Rectal smooth muscle tissue (tissue), 1 donor: ENCODE measurements at regions not wholly inside any gene's neighbourhood (a gene's known extent, or its start where the extent isn't known, plus 50 kb on each side); places are given as distances from the start of the nearest gene placed in this dataset.

Source experiments
- H3K27ac ChIP-seq: one replicate; pipeline ENCODE4 v1.7.0; 2013; ENCODE audit warnings: low read depth, low read length, inconsistent platforms
- H3K27me3 ChIP-seq: one replicate; pipeline ENCODE4 v1.7.0; 2013; ENCODE audit warnings: low read length; ENCODE audit not compliant: control insufficient read depth, insufficient read depth
- H3K36me3 ChIP-seq: one replicate; pipeline ENCODE4 v1.7.0; 2013; ENCODE audit warnings: low read length; ENCODE audit not compliant: control insufficient read depth, insufficient read depth
- H3K4me1 ChIP-seq: one replicate; pipeline ENCODE4 v1.7.0; 2013; ENCODE audit warnings: low read length; ENCODE audit not compliant: control insufficient read depth, insufficient read depth
- H3K4me3 ChIP-seq: one replicate; pipeline ENCODE4 v1.7.0; 2013; ENCODE audit warnings: low read length
- H3K9ac ChIP-seq: one replicate; pipeline ENCODE4 v1.7.0; 2013; ENCODE audit warnings: low read length

DNA sequence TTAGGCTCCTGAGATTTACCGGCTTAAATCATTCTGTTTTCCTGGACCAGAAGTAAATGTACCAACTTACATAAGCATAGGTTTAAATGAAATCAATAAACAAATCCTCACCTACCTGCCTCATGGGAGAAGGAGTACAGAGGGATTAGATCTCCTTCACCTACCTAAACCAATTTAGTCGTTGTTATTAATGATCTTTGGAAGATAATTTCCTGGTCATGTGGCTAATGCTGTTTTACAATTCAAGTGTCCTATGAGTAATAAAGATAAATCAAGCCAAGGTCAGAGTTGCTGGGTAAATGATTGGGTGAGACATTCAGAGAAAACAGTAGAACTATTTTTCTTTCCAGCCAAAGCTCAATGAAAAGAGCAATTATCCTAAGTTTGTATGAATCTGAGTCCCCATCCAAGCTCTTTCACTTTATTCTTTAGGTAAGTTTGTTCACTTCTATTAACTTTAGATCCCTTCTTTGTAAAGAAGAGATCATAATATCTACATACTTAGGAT is 423.0 kb upstream of the FAM241A start:
- Histone ChIP-seq H3K36me3 (no peaks in the 10 kb centered on the region), H3K4me3 (no peak overlapping the region), H3K4me1 (peaks cover 10% of the 10 kb centered on the region), H3K27me3 (no peaks in the 10 kb centered on the region), H3K27ac (no peak overlapping the region), H3K9ac (no peak overlapping the region)

DNA sequence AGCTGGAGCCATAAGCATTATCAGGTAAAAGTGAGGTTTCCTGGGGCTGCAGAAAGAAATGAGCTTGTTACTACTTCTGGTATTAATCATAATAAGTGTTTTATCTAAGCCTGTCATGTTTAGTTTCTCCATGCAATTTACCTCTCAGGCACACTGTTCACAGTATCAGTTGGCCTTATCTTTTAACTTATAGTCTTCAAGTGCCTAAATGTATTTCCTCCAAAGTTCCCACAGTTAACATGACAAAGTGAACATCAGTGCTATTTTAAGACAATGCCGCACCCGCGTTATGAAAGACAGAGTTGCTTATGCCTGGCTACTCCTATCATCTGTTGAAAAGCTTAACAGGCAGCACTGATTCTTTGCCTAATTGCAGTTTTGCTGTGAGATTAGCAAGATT is 408.7 kb upstream of the FAM241A start:
- Histone ChIP-seq H3K4me3 (no peak overlapping the region), H3K27ac (no peak overlapping the region), H3K9ac (no peak overlapping the region), H3K27me3 (no peaks in the 10 kb centered on the region), H3K4me1 (no peaks in the 10 kb centered on the region), H3K36me3 (no peaks in the 10 kb centered on the region)

DNA sequence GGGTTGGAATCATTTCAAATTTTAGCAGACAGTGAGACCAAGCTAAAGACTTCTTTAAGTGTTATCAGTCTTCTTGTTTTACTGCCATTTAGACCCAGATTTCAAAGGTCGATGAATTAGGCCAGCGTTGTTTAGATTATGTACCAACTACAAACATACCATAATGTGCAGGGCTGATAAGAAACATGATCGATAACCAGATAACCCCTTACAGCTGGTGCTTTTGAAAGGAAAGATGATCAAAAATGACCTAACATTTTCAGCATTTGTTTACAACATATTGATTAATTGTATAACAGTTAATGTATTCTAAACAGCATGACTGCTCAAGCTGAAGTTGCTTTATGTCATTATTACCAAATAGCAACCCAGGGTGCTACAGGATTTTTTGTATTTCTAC is 400.4 kb upstream of the FAM241A start:
- Histone ChIP-seq H3K4me1 (no peaks in the 10 kb centered on the region), H3K36me3 (no peaks in the 10 kb centered on the region), H3K27ac (no peak overlapping the region), H3K9ac (no peak overlapping the region), H3K4me3 (no peak overlapping the region), H3K27me3 (no peaks in the 10 kb centered on the region)

DNA sequence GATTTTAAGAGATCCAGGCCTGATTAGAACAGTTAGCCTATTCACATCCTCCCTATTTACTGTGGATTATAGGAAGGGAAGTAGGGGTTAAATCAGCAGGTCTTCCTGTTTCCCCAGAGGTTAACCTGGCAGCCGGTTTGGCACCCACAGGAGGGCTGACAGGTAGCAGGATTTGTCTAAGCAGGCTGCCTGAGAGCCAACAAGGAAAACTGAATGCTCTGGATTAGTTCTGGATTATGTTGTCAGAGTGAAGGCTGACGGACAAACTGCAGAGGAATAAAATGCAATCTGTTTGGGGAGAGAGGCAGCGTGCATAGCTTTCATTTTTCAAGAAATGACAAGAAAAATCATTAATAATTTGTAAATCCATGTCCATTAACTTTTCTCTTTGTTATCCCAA is 397.1 kb upstream of the FAM241A start:
- Histone ChIP-seq H3K4me1 (no peaks in the 10 kb centered on the region), H3K27me3 (no peaks in the 10 kb centered on the region), H3K9ac (no peak overlapping the region), H3K4me3 (no peak overlapping the region), H3K36me3 (no peaks in the 10 kb centered on the region), H3K27ac (no peak overlapping the region)

DNA sequence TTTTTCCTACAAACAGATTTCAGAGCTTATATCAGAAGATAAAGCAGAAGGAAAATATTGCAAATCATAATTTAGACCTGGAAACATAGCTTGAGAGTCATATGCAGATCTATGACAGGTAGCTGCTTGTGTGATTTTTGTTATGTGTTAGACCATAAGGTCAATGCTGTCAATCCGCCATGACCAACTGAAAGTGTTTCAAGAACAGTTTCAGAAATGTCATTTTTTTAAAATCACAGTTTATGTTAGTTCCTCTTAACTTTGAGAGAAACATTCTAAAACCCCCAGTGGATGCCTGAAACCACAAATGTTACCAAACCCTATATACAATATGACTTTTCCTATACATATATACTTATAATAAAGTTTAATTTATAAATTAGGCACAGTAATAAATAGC is 391.3 kb upstream of the FAM241A start:
- Histone ChIP-seq H3K36me3 (no peaks in the 10 kb centered on the region), H3K4me1 (no peaks in the 10 kb centered on the region), H3K27me3 (no peaks in the 10 kb centered on the region), H3K27ac (no peak overlapping the region), H3K4me3 (no peak overlapping the region), H3K9ac (no peak overlapping the region)

DNA sequence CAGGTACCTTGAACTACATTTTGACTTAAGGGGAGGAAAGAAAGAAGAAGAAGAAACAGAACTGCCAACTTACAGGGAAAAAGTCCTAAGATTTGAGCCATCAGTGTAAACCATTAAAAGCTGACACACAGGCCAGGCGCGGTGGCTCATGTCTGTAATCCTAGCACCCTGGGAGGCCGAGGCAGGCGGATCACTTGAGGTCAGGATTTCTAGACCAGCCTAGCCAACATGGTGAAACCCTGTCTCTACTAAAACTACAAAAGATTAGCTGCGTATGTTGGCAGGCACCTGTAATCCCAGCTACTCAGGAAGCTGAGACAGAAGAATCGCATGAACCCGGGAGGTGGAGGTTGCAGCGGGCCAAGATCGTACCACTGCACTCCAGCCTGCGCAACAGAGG is 389.7 kb upstream of the FAM241A start:
- no peak overlapping the region for H3K4me3 ChIP-seq
- H3K9ac ChIP-seq = no peak overlapping the region
- no peaks in the 10 kb centered on the region for H3K27me3 ChIP-seq
- H3K27ac ChIP-seq = no peak overlapping the region
- no peaks in the 10 kb centered on the region for H3K36me3 ChIP-seq
- H3K4me1 ChIP-seq = no peaks in the 10 kb centered on the region

DNA sequence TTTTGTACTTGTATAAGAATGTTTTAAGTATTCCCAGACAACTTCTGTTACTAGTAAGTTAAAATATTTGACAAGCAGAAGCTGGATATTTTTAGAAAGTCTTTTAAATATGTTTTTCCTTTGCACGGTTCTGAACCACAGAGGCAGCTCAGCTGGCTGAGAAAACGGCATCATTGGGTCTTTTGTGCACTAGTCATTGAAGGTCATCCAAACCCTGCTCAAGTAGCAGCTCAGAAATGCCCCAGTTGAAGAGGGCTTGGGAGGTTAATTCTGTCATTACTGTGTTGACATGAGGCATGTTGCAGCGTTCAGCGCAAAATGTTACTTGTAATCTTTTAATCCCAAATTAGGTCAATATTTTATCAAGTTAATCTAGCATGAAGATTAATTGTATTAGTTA is 383.7 kb upstream of the FAM241A start:
- Histone ChIP-seq H3K4me3 (no peak overlapping the region), H3K4me1 (peaks cover 5% of the 10 kb centered on the region), H3K27me3 (no peaks in the 10 kb centered on the region), H3K9ac (no peak overlapping the region), H3K36me3 (no peaks in the 10 kb centered on the region), H3K27ac (no peak overlapping the region)

DNA sequence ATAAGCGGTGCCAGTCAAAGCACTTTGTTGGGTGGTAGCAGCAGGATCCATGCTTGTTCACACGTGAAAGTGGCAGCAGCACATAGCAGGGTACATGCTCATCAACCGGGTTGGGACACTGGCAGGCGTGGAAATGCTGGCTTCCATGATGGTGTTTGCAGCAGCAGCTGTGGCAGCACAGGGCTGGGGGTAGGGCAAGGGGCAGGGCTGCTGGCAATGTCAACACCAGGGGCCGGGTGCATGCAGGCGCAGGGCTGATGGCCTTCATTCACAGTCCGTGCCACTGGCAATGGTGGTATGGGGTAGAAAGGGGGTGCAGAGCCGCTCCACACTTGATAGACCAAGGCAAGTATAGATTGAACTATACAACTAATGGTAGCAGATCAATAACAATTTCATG is 374.7 kb upstream of the FAM241A start:
- Histone ChIP-seq H3K4me1 (peaks cover 5% of the 10 kb centered on the region), H3K9ac (no peak overlapping the region), H3K27ac (no peak overlapping the region), H3K36me3 (no peaks in the 10 kb centered on the region), H3K27me3 (no peaks in the 10 kb centered on the region), H3K4me3 (no peak overlapping the region)

DNA sequence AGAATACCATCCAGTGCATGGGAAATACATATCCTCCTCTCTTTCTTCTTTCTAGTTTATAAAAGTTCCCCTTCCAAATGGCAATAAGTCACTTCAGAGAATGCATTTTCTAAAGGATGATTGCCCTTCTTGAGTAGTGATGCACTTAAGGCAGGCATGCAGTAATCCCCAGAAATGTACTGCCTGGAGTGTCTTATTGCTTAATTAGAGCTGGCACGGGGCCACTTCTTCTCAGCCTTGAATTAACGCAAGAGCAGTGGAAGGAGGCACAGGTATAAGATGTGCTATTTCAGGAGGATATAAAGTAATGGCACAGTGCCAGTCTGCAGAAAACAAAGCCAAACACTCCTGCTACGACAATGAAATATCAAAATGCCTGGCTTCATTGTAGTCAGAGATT is 371.4 kb upstream of the FAM241A start:
- Histone ChIP-seq H3K4me1 (peaks cover 9% of the 10 kb centered on the region), H3K9ac (no peak overlapping the region), H3K27ac (no peak overlapping the region), H3K27me3 (no peaks in the 10 kb centered on the region), H3K36me3 (no peaks in the 10 kb centered on the region), H3K4me3 (no peak overlapping the region)

DNA sequence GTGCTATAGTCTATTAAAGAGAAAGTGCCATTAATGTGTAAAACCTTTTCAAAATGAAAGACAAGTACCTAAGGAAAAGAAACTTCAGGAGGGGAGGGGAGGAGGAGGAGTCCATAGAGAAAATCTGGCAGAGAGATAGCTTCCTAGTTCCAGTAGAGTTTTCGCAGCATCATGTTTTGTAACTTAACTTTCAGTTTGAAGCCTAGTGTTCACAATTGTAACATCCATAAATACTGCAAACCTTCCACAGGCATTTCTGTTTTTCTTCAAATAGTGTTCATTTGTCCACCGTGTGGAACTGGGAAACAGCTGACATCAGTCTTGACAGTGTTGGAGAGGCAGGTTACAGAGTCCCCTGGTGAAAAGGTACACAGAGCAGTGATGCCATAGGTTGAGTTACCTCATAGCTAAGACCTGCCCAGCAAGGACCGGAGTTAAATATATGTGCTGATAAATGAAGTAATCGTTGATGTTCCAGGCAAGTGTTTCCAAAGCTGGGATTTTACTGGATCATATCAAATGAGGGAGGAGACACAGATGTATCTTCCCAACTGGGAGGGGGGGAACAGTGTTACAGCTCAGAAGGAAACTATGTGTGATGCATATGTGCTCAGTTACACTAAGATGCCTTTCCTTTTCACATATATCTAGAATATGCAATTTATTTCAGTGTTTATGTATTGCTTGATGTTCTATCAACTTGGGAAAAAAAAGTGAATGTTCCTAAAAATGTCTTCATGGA is 369.5 kb upstream of the FAM241A start:
- H3K9ac ChIP-seq = no peak overlapping the region
- no peaks in the 10 kb centered on the region for H3K36me3 ChIP-seq
- H3K4me3 ChIP-seq = no peak overlapping the region
- H3K27me3 ChIP-seq = no peaks in the 10 kb centered on the region
- H3K27ac ChIP-seq = no peak overlapping the region
- peaks cover 9% of the 10 kb centered on the region for H3K4me1 ChIP-seq

DNA sequence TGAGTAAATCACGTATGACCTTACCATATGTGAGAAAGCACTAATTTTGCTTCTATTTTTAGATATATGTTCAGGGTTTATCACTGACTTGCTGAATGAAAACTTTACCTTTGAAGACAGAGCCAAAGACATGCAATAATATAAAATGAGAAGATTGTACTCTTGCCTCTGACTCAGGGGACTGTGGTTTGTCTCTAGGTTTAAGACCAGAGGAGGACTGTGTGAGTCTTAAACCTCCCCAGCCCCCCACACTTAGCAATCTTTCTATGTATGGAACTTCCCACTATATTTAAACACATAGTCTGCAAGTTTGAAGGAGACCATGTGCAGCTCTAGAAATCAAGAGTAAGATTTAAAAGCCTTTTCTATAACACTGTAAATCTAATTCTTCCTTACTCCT is 368.7 kb upstream of the FAM241A start:
- no peaks in the 10 kb centered on the region for H3K36me3 ChIP-seq
- H3K4me3 ChIP-seq = no peak overlapping the region
- H3K4me1 ChIP-seq = peaks cover 9% of the 10 kb centered on the region
- no peak overlapping the region for H3K27ac ChIP-seq
- H3K27me3 ChIP-seq = no peaks in the 10 kb centered on the region
- no peak overlapping the region for H3K9ac ChIP-seq

DNA sequence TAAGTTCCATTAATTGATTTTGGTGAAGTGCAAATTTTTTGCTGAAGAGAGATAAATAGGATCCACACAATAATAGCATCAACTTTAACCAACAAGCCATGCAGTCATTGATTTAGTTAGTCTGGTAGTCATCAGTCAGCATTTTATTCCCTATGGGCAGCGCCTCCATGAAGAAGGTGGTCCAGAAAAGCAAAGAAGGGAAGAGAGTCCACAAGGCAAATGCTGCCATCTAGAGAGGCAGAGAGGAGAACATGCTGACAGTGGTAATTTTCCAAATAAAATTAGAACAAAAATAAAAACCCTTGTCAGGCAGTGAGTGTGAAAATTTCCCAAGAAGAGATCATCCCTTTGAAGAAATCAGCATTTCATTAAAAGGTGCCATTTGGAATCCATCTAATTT is 366.7 kb upstream of the FAM241A start:
- no peaks in the 10 kb centered on the region for H3K36me3 ChIP-seq
- peaks cover 9% of the 10 kb centered on the region for H3K4me1 ChIP-seq
- no peak overlapping the region for H3K9ac ChIP-seq
- no peak overlapping the region for H3K27ac ChIP-seq
- H3K27me3 ChIP-seq = no peaks in the 10 kb centered on the region
- H3K4me3 ChIP-seq = no peak overlapping the region

DNA sequence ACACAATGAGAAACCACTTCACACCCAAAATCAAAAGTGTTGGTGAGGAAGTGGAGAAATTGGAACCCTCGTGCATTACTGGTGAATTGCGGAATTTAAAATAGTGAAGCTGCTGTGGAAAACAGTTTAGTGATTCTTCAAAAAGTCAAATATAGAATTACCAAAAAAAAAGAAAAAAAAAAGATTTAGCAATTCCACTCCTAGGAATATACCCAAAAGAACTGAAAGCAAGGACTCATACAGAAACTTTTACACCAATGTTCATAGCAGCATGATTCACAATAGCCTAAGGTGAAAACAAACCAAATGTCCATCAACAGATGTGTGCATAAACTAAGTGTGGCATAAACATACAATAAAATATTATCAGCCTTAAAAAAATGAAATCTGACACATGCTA is 364.3 kb upstream of the FAM241A start:
- Histone ChIP-seq H3K27ac (no peak overlapping the region), H3K4me1 (peaks cover 4% of the 10 kb centered on the region), H3K4me3 (no peak overlapping the region), H3K36me3 (no peaks in the 10 kb centered on the region), H3K27me3 (no peaks in the 10 kb centered on the region), H3K9ac (no peak overlapping the region)
